Osteoblast (primary cell): ENCODE measurements at regions not wholly inside any gene's neighbourhood (a gene's known extent, or its start where the extent isn't known, plus 50 kb on each side); places are given as distances from the start of the nearest gene placed in this dataset.

Experiments used
- DNase-seq: peaks from one replicate; pipeline ENCODE4 v3.0.0; 2011; ENCODE audit warnings: low spot score, mixed read lengths; ENCODE audit not compliant: insufficient read length; ENCODE audit errors: missing footprints
- H2AFZ ChIP-seq: 2 replicates; pipeline ENCODE4 v1.6.0; 2011; ENCODE audit warnings: mild to moderate bottlenecking, low read length
- H3K27ac ChIP-seq: 2 replicates; pipeline ENCODE4 v1.5.1; 2011; ENCODE audit warnings: mild to moderate bottlenecking, low read depth, low read length, moderate library complexity
- H3K27me3 ChIP-seq: 2 replicates; pipeline ENCODE4 v1.6.0; 2012; ENCODE audit warnings: mild to moderate bottlenecking, control low read depth, inconsistent platforms, low read length, moderate library complexity; ENCODE audit not compliant: insufficient read depth
- H3K36me3 ChIP-seq: 2 replicates; pipeline ENCODE4 v1.5.1; 2011; ENCODE audit warnings: mild to moderate bottlenecking, low read length, control low read depth, moderate library complexity; ENCODE audit not compliant: insufficient read depth
- H3K4me1 ChIP-seq: 2 replicates; pipeline ENCODE4 v1.5.1; 2011; ENCODE audit warnings: mild to moderate bottlenecking, low read length, control low read depth, moderate library complexity; ENCODE audit not compliant: insufficient read depth
- H3K4me2 ChIP-seq: 2 replicates; pipeline ENCODE4 v1.6.0; 2011; ENCODE audit warnings: mild to moderate bottlenecking, low read length; ENCODE audit not compliant: insufficient read depth
- H3K4me3 ChIP-seq: fragments of 200-600 bp; sonication (generic); 3 replicates; pipeline ENCODE4 v1.5.1; 2012; ENCODE audit warnings: mild to moderate bottlenecking, low read length, inconsistent platforms; ENCODE audit not compliant: insufficient read depth
- H3K79me2 ChIP-seq: 2 replicates; pipeline ENCODE4 v1.6.0; 2012; ENCODE audit warnings: mild to moderate bottlenecking, low read length, control low read depth, inconsistent platforms; ENCODE audit not compliant: insufficient read depth
- H3K9me3 ChIP-seq: 2 replicates; pipeline ENCODE4 v1.5.1; 2011; ENCODE audit warnings: low read depth, low read length, control low read depth
- H4K20me1 ChIP-seq: 2 replicates; pipeline ENCODE4 v1.6.0; 2012; ENCODE audit warnings: mild to moderate bottlenecking, low read length, control low read depth; ENCODE audit not compliant: insufficient read depth
- TF ChIP-seq, protein P1 (sequence below): IDR thresholded peaks from 2 replicates; pipeline ENCODE4 v1.5.1; 2011; ENCODE audit warnings: mild to moderate bottlenecking, low read depth, low read length, moderate library complexity; ENCODE audit errors: extremely low read depth

- Histone ChIP-seq H3K9me3 (no peaks in the 10 kb centered on the region), H3K4me3 (no peak overlapping the region), H3K27me3 (no peaks in the 10 kb centered on the region), H3K79me2 (no peaks in the 10 kb centered on the region), H4K20me1 (no peaks in the 10 kb centered on the region), H2AFZ (no peak overlapping the region), H3K4me2 (no peak overlapping the region), H3K27ac (no peak overlapping the region), H3K36me3 (no peaks in the 10 kb centered on the region), H3K4me1 (no peaks in the 10 kb centered on the region)
- DNase-seq: no peak
- TF ChIP-seq, protein P1, sequence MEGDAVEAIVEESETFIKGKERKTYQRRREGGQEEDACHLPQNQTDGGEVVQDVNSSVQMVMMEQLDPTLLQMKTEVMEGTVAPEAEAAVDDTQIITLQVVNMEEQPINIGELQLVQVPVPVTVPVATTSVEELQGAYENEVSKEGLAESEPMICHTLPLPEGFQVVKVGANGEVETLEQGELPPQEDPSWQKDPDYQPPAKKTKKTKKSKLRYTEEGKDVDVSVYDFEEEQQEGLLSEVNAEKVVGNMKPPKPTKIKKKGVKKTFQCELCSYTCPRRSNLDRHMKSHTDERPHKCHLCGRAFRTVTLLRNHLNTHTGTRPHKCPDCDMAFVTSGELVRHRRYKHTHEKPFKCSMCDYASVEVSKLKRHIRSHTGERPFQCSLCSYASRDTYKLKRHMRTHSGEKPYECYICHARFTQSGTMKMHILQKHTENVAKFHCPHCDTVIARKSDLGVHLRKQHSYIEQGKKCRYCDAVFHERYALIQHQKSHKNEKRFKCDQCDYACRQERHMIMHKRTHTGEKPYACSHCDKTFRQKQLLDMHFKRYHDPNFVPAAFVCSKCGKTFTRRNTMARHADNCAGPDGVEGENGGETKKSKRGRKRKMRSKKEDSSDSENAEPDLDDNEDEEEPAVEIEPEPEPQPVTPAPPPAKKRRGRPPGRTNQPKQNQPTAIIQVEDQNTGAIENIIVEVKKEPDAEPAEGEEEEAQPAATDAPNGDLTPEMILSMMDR: no peak
Observed at GRCh38 chrX:4435905-4436304, 722.5 kb upstream of the PRKX start.

GRCh38 chrX:4397471-4397870, 684.0 kb upstream of the PRKX start:
- Histone ChIP-seq H3K79me2 (no peaks in the 10 kb centered on the region), H3K36me3 (no peaks in the 10 kb centered on the region), H4K20me1 (no peaks in the 10 kb centered on the region), H3K27ac (no peak overlapping the region), H3K4me3 (no peak overlapping the region), H2AFZ (no peak overlapping the region), H3K4me1 (no peaks in the 10 kb centered on the region), H3K9me3 (no peaks in the 10 kb centered on the region), H3K27me3 (no peaks in the 10 kb centered on the region), H3K4me2 (no peak overlapping the region)
- TF ChIP-seq, protein P1: no peak
- no peak for DNase-seq

DNA sequence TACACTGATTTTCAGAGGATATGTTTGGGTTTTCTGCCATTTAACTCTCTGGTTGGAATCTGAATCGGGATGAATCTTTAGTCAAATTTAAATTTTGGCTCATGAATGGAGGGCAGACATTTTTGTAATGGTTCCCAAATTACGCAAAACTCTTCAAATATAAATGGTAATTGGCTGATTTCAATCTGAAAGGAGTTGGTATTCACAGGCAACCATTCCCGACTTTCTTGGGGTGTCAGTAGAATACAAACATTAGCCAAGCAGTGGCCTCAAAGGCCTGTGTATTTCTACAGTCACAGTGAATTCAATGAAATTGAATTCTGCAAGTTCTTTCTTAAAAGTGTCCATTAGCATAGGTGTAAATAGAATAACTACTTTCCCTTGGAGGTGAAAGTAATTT, 668.8 kb upstream of the PRKX start:
- Histone ChIP-seq H3K9me3 (peaks cover 4% of the 10 kb centered on the region), H3K79me2 (no peaks in the 10 kb centered on the region), H3K27ac (no peak overlapping the region), H3K36me3 (no peaks in the 10 kb centered on the region), H3K4me2 (no peak overlapping the region), H3K4me3 (no peak overlapping the region), H4K20me1 (no peaks in the 10 kb centered on the region), H2AFZ (no peak overlapping the region), H3K4me1 (no peaks in the 10 kb centered on the region), H3K27me3 (no peaks in the 10 kb centered on the region)
- DNase-seq: no peak
- TF ChIP-seq, protein P1: no peak

- Histone ChIP-seq H3K36me3 (no peaks in the 10 kb centered on the region), H4K20me1 (no peaks in the 10 kb centered on the region), H3K9me3 (peaks cover 4% of the 10 kb centered on the region), H3K27ac (no peak overlapping the region), H3K4me2 (no peak overlapping the region), H3K4me3 (no peak overlapping the region), H3K4me1 (no peaks in the 10 kb centered on the region), H3K27me3 (no peaks in the 10 kb centered on the region), H3K79me2 (no peaks in the 10 kb centered on the region), H2AFZ (no peak overlapping the region)
- DNase-seq: no peak
- TF ChIP-seq, protein P1: no peak
Observed at GRCh38 chrX:4380710-4381109, 667.3 kb upstream of the PRKX start.
